ENCODE measurements at regions not wholly inside any gene's neighbourhood (a gene's known extent, or its start where the extent isn't known, plus 50 kb on each side); places are given as distances from the start of the nearest gene placed in this dataset.
"Not testable (repeated sequence)": the region's sequence is repeated elsewhere in the genome, so short reads cannot be mapped to it uniquely, and the experiment has no call there.

DNA sequence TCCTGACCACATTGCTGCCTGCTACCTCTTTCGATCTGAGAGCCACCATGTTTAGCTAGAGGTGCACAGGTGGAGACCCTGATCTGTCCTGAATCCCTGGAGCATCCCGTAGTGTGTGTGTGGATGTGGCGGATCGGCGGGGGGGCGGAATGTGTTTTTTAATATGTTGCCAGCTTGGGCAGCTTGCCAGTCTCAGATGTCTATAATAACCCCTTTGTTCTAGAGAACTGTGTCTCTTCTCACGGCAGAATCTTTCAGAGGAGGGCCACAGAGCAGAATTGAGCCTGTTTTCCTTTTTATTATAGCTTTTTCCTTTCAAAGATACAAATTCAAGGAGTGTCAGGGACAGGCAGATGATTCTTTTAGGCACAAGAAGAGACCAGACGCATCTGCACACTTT, 934.1 kb upstream of the KLHL29 start:
- no peak for DNase-seq

DNA sequence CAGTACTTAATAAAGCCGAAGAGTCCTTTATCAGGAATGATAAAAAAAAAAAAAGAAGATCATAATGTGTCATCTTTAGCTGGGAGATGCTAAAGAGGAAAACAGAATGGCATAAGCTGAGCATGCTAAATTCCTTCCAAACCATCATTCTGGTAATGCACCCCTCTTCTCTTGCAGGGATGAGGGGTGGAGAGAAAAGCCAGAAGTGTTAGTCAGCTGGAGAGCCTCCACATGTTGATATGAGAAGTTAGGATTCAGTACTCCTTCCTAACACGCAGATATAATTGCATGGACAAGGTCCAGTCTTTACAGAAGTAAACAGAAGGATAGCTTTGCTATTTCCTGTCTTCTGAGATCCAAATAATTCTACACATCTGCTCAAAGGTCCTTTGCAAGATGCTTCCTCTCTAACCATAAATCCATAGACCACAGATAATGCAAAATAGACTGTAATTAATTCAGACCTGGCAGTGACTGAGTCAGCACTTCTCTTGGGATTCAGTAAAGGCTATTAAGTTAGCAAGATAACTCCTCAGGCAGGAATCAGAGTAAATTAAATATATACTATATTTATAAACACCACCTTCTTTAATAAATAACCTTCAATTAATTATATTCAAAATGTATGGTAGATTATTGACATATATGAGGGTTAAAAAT, 930.0 kb upstream of the KLHL29 start:
- no peak for DNase-seq

DNA sequence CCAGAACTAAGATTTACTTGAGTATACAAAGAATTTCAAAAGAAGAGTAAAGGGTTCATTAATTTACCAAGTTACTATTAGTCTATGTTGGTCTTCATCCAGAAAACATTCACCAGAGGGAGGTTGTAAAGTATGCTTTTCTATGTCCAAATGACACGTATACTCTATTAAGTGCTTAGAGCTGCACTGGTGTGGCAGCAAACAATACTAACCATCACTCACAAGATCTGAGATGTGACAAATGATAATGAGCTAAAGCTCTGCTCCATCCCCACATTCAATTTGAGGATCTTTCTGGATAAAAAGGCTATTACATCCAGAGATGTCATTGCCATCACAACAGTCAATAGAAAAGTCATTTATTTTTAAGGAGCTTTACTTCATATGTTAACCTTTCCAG, 926.5 kb upstream of the KLHL29 start:
- DNase-seq = no peak

DNA sequence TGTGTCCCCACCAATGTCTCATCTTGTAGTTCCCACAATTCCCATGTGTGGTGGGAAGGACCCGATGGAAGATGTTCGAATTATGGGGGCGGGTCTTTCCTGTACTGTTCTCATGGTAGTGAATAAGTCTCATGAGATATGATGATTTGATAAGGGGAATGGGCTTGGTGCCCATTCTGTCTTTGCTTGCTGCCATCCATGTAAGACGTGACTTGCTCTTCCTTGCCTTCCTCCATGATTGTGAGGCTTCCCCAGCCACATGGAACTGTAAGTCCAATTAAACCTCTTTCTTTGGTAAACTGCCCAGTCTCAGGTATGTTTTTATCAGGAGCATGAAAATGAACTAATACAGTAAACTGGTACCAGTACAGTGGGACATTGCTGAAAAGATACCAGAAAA, 909.9 kb upstream of the KLHL29 start:
- DNase-seq = not testable (repeated sequence)

DNA sequence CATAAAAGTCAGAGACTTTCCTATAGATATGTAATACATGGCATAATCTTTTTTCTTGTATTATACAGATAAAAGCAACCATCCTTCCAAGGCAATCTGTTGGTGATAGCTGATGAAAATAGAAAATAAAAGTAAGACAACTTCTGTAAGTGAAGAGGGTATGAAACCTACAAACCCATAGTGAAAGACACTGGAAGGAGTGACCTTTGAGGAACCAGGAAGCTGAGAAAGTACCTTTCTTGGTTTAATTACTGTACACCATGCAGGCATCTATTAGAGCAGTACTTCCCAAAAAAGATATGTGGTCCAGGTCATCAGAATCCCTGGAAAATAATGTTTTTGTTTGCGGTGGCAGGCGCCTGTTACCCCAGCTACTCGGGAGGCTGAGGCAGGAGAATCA, 906.6 kb upstream of the KLHL29 start:
- no peak for DNase-seq

DNA sequence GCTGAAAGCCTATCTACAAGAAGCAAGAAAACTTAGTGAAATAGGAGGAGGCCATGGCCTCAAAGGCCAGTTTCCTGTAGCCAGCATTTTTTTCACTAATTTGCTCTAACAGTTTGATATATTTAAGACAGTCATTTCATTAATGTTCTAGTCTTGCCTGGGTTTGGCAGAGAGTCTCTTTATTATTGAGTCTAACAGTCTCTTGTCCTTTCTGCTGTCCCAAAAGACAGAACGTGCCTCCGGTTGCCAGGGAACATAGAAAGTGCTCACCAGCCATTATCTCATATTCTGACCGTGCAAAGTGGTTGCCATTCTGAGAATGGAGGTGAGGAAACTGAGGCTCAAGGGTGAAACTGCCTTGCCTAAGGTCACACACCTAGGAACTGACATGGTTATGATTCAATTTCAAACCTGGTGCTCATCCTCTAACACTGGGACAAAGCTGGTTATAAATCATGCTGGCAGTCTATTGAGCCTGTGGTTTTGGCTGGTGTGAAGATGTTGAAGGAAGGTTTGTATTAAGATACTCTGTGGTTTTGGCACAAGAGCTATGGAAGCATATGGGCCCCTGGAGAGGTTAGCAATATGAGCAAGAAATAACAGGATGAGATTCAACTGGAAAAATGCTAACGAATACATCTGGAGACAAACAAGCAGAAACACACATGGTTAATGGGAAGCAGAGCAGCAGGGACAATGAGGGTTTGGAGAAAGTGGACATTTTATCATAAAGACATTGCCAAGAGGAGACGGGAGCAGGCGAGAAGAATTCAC, 903.3 kb upstream of the KLHL29 start:
- DNase-seq = no peak

DNA sequence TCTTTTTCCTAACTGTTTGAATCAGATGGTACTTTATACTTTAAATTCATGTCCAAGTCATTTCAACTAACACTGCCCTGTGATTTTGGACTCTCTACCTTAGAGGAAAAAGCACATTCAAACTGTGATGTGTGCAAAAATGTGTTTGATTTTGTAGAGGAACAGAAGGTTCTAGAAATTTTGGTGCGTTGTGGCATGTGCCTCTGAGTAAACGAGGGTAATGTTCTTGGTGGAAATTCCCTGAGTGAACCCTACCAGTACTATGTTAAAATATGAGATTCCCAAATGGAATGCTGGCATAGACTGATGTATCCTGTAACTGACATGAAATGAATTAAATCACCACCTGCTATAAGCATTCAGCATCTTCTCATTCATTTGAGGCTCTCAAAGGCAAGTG, 901.9 kb upstream of the KLHL29 start:
- DNase-seq = no peak

DNA sequence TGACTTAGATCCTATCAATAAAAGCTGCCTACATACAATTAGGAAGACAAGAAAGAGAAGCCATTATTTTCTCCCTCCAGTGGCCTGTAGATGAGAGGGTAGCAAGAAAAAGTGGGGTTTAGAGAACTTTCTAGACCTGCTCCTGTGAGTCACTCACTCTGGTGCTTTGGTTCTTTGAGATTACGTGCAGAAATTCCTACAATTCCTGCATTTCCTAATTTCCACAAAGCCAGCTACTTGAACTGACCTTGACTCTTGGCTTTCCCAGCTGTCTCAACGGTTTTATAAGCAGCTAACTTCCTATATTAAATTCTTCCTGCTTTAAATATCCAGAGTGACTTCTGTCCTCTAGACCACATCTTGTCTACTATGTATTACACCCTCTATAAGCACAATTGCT, 899.5 kb upstream of the KLHL29 start:
- DNase-seq = no peak

DNA sequence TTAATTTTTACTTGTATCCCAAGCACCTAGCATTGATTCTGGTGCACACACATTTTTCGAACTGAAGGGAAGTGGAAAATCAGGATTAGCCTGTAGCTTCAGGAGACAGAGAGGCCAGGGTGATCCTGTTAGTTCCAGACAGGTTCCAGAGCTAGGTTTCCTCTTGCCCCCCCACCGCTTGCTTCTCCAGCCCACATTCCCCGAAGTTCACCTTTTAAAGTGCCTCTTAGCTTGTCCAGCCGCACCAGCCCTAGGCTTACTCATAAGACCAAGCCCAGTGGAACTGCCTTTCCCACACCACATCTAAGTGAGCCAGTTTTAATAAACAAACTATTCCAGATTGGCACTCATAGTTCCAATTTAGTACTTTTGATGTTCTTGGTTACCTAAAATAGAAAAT, 898.6 kb upstream of the KLHL29 start:
- no peak for DNase-seq

DNA sequence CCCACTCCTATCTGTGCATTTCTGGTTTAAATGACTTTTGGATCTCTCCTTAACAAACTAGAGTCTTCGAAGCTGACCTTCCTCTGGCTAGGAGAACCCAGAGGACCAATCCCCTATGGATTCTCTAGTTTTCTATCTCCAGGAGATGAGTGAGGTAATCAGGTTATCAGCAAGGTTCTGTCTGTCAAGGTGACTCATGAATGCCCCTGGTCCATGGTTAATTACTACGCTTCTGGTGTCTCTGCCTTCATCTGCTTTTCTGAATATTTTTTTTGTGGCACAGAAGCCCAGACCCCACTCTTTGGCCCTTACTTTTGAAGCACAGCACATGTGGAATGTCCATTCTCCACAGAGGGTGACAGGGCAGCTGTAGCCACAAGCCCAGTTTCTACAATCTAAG, 897.9 kb upstream of the KLHL29 start:
- no peak for DNase-seq

DNA sequence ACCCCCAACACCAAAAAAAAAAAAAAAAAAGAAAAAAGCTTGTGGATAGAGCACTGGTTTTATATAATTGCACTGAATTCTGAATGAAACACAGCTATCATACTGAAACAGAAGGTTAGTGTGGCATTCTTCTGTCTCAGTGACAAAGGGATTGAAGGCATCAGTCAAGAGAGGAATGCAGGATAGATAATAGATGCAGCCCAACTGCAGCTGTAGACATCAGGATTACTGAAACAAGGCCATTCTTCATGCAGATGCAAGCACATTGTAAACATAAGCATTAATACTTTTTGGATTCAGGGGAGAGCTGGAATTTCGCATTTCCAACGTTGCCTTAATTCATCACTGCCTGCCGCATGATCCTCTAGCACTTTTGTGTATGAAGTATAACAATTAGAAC, 897.4 kb upstream of the KLHL29 start:
- DNase-seq = no peak

DNA sequence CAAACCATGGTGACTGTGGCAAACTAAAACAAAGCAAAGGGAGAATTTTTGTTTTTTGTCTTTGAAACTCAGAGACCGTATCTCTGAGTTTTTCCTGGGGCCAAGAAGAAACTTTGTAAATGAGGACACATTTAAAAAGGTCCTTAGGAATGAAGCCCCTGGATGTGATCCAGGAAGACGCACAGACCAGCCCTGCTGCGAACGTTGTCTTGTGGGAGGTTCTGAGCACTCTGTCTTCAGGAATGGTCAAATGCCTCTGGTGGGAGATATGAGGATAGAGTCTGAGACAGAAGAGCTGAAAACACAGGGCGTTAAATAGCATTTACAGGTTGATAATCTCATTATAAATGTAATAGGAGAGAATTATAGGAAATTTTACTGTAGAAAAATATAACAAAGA, 893.5 kb upstream of the KLHL29 start:
- no peak for DNase-seq

DNA sequence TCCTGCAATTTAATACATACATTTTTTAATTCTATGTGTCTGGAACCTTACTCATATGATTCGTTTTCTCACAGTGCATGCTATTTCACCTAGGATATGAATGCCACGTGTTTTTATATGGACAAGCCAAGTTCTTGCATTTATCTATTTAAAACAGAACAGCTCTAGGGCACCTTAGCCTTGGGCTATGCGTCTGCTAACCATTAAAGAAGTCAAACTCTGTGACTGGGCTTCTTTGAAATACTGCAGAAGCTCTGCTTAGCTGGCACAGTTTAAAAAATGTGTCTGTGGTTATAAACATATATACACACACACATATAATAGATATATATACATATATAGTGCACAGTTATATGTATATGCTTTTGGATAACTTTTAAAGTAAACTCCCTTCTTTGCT, 890.8 kb upstream of the KLHL29 start:
- DNase-seq = no peak

DNA sequence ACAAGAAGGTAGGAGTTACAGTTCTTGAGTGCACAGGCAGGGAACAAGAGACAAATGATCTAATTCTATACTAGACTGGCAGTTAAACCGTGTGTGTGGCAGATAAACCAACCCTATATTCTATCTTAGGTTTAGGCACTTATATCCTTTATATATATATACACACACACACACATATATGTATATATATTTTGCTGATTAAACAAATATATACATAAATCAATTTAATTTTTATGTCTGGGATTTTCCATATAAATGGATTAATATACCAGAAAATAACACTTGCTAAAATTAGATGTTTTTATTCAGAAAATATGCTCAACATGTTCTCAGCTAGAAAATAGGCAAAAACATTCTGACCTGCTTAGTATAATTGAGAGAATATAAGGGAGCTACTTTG, 887.9 kb upstream of the KLHL29 start:
- DNase-seq = no peak

DNA sequence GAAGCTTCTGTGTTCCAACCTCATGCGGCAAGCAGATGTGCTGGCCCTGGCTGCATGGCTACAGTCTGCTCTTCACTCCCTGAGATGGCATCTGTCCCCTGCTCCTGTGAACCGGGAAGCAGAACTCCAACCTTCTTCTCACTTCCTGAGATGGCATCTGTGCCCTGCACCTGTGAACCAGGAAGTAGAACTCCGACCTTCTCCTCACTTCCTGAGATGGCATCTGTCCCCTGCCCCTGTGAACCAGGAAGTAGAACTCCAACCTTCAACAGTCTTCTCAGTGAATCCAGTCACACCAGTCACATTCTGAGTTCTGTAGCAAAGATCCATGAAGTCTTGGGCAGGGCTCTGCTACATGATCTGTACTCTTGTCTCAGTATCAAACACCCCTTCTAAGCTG, 887.2 kb upstream of the KLHL29 start:
- DNase-seq = no peak

DNA sequence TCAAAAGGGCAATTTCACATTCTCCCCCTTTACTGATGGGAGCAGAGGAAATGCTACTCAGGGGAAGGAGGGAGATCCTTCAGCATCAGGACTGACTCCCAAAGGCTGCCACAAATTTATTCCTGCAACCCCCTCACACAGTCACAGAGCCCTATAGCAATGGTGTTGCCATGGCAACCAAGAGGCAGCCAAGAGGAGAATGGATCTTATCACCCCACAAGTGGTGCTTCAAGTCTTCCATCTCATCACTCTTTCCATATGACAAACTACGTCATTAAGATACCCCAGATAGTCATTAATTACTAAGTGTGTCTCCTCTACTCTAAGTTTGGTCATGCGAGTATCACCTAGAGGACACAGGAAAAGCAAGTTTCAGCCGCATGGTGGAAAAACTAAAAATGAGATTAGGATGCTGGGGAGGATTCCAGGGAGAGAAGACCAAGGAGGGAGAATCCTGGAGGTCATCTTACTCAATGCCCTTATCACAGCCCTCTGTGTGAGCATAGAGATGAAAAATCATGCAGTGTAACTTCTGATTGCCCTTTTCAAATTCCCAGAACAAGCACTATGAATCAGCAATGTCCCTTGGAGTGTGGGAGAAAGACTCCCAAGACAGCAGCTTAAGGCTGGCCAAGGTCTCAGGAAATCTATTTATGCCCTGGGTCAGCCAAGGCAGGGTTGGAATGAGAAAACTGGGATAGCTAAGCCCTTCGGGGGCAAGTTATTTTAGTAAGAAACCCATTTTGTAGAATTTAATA, 885.7 kb upstream of the KLHL29 start:
- no peak for DNase-seq

DNA sequence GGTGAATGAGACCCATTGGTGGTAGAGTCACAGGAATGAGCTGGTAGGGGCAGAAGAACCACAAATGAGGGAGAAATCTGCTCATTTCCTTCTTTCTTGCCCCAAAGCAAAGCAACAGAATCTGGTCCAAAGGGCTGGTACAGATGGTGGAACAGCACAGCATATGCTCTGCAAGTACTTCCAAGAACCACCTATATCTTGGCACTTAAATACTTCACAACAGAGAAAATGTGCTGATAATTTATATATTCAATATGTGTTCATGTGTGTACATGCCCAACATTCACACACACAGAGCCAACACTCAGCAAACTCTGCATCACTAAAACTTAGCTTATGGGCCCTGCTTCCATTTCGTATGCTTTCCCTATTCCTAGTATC, 884.4 kb upstream of the KLHL29 start:
- DNase-seq = no peak

DNA sequence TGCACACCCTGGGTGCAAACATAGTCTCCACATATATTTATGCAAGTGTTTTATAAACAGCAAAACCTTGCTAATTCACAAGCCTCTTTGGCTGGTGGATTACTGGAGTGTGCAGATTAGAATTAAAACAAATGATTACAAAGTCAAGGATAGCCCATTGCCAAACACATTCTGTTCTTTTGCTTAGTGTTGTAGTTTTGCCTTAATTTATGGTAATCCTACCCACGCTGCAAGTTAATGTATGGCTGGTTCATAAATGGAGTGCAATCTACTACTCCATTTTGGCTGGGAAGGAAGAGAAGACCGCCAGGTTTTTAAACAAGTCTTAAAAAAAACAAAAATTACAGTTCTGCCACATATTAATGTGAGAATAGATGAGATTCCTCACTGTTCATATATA, 883.1 kb upstream of the KLHL29 start:
- no peak for DNase-seq

DNA sequence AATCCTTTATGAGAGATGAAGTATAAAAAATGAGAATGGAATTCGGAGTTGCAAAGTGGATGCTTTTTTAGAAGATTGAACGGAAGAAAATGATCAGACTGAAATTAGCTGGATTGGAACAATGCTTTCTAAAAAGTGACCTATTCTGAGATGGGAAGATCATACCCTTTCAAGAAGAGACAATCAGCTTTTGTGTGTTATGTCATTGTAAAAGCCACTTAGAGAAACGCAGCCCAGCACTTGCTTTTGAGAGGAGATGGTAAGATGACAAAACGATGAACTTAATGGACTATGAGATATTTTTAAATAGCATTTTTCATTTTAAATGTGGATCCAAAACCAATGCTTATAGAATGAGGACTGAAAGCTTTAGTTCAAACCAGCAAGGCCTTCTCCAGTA, 871.4 kb upstream of the KLHL29 start:
- DNase-seq = no peak

DNA sequence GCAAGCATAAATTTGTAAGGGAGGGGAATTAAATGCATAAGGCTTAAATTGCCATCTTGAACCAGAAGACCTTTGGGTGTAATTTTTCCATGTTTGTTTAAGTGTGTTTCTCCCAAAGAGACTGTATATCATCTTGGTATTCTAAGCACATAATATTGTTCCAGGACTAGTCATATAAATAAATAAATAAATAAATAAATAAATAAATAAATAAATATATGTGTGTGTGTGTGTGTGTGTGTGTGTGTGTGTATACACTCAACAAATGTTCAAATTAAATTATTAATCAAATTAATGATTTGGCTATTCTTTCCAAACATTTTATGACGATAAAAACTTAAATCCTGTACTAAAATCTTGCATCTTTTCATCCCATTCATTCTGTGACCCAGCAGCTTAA, 867.8 kb upstream of the KLHL29 start:
- no peak for DNase-seq

DNA sequence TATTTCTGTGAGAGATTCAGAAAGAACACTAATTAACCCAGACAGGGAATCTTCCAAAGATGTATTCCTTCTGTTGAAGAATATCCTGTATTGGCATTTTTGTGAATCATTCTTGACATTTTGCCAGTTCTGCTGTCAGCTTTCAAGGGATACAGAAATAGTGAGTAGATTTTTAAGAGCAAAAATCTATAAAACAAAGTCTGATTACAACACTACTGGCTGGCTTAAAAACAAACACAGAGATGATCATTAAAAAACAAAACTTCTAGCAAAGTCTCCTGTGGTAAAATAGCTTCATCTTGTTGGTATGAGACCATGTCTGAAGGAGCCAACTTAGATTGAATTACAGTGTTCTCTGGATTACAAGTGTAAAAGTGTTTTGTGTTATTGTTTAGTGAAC, 866.3 kb upstream of the KLHL29 start:
- no peak for DNase-seq

DNA sequence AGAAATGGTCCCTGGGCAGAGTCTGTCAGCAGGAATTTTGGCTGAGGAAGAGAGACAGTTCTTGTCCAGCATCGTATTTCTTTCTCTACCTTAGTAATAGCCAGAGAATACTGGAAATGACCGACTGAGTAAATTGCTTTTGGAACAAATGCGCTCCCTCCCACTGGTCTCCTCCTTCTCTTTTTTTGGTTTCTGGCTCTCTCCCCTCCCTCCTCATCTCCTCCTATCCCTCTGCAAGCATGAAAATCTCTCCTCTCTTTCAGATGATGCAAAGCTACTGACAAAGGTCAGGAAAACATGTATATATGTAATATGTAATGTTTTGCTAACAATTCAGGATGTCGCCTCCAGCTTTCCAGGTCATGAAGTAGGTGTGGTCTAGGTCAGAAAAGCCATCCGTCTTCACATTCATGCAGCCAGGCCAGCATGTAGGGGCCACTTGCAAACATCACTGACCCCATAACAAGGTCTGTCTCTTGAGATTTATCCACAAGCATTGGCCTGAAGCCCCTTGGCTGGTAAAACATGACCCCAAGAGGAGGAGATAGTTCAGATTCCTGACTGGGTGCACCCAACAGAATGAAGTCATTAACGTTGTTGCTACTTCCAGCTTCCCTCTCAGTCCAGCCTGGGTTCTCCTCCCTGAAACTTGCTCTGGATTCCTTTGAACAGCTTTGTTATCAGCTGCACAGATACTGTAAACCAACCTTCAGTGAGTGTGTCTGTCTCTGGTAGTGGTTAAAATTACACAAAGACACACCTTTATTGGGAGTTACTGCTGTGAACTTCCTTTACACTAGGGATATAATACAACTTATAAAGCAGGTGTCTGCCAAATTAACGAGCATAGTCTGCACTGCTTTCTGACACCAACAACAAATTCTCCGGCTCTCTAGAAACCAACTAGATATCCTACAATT, 864.4 kb upstream of the KLHL29 start:
- DNase-seq = no peak

DNA sequence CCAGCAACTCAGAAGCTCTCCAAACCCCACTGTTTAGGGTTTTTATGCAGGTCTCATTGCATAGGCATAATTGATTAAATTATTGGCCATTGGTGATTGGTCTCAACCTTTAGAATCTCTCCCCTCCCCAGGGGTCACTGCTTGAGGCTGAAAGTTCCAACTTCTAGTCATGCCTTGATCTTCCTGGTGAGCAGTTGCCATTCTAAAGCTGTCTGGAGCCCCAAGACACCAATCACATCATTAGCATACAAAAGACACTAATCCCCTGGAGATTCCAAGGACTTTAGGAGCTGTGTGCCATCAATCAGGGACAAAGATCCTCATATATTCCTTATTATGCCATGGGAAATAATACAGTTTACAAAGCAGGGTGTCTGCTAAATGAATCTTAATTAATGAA, 863.4 kb upstream of the KLHL29 start:
- no peak for DNase-seq
